A172 (cell line): ENCODE measurements at regions not wholly inside any gene's neighbourhood (a gene's known extent, or its start where the extent isn't known, plus 50 kb on each side); places are given as distances from the start of the nearest gene placed in this dataset.

Source experiments
- DNase-seq: peaks from one replicate; pipeline ENCODE4 v3.0.0-alpha.2; 2015; ENCODE audit warnings: low spot score

- no peak for DNase-seq
Observed at GRCh38 chr14:99075771-99076375, 196.1 kb downstream of the BCL11B start.

DNA sequence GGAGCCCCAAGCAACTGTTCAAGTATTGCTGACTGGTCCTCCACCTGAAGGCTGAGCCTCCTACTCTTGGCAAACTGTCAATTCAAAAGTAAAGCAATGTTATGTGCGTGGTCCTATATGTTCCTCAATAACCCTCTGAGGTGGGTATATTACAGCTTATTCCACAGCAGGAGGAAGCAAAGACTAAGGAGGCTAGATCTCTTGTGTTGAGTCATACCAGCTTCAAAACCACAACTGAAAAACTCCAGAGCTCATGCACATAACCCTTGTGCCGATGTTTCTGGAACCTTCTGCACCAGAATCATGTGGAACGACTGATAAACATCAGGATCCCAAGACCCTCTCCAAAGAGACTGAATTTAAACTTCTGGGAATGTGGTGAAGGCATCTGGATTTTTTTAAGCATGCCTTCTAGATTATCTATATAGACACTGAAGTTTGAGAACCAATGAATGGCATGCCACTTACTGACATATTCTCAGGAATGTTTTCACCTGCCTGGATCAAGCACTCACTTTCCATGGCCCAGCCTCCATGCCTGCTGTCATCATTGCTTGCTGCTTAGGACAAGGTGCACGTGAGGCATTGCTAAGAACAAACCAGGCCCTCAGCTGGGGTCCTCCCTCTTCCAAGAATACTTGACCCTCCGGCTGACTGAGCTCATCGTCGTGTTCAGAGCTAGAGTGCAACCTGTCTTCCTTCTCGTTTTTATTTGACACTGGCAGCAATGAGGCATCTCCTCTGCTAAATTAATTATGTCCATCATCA is 194.7 kb downstream of the BCL11B start:
- DNase-seq = no peak

- DNase-seq = no peak
Observed at GRCh38 chr14:99077844-99078236, 194.2 kb downstream of the BCL11B start.

DNA sequence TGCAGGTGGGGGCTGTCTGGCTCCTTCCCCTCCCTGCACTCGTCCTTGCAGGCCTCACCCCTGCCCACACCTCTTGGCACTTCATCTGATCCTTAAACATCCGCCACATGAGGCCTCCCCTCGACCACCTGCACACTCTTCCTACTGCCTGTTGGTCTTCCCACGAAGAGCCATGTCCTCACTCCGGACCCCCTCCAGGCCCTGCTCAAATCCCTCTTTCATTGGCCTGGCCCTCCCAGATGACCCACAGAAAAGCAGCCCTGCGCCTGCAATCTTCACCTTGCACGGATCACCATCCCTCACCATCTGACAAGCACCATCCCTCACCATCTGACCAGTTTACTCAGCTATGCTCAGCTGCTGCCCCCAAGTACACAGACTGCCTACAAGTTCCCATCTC is 193.6 kb downstream of the BCL11B start:
- no peak for DNase-seq

GRCh38 chr14:99079061-99079727 is 192.8 kb downstream of the BCL11B start:
- no peak for DNase-seq

- DNase-seq = no peak
Observed at GRCh38 chr14:99080306-99080705, 191.7 kb downstream of the BCL11B start.

DNA sequence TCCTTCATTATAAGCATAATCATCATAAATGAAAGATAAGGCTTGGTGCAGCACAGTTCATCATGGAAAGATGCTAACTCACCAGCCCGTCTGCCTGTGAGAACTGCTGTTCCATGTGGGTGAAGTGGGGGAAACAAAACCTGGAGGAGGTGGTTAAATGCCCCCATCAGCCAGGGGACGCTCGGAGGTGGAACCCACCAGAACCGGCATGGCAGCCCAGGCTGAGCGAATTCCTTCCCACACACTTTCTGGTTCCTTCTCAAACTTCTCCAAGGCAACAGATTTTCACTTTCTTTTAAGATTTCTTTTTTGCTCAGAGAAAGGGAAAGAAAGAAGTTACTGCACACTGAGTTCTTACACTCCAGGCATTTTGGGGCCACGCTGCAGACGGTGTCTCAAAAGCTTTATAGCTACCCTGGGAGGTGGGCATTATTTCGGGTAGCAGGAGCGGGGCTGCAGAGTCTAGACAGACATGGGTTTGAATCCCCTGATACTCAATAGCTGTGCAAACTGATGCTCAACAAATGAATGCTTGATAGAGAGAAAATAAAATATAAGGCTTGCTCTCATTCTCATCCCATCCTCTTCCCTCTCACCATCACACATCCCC is 190.7 kb downstream of the BCL11B start:
- no peak for DNase-seq

DNA sequence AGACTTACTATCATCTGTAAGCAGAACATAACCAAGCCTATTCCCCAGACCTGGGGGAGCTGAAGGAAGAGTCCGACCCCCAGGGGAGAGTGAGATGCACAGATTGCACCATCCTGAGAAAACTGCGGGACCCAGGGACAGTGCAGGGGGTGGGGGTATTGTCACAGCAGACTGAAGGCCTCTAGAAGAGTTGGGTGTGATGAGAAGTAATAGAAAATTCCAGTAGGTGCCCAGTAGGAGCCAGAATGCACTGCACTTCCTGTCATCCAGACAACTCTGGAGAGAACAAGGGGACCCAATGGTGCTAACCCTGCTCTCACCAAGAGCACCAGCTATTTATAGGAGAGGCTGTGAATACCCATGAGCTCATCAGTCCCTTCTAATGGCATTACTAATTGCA is 190.1 kb downstream of the BCL11B start:
- DNase-seq = no peak

GRCh38 chr14:99093532-99094517 is 178.2 kb downstream of the BCL11B start:
- DNase-seq = no peak

GRCh38 chr14:99094901-99095300 is 177.1 kb downstream of the BCL11B start:
- DNase-seq = no peak

GRCh38 chr14:99095369-99095768 is 176.6 kb downstream of the BCL11B start:
- DNase-seq = no peak

- no peak for DNase-seq
Observed at GRCh38 chr14:99098199-99098598, 173.8 kb downstream of the BCL11B start.

GRCh38 chr14:99099051-99099787 is 172.8 kb downstream of the BCL11B start:
- DNase-seq = no peak

- no peak for DNase-seq
Observed at GRCh38 chr14:99100497-99101270, 171.3 kb downstream of the BCL11B start.

GRCh38 chr14:99101855-99102461 is 170.0 kb downstream of the BCL11B start:
- no peak for DNase-seq

- no peak for DNase-seq
Observed at GRCh38 chr14:99116741-99117295, 155.2 kb downstream of the BCL11B start.

GRCh38 chr14:99117671-99118045 is 154.3 kb downstream of the BCL11B start:
- DNase-seq = no peak

- no peak for DNase-seq
Observed at GRCh38 chr14:99118046-99118721, 153.8 kb downstream of the BCL11B start.

GRCh38 chr14:99118946-99119345 is 153.1 kb downstream of the BCL11B start:
- DNase-seq = no peak
